ENCODE measurements at regions not wholly inside any gene's neighbourhood (a gene's known extent, or its start where the extent isn't known, plus 50 kb on each side); places are given as distances from the start of the nearest gene placed in this dataset.

DNA sequence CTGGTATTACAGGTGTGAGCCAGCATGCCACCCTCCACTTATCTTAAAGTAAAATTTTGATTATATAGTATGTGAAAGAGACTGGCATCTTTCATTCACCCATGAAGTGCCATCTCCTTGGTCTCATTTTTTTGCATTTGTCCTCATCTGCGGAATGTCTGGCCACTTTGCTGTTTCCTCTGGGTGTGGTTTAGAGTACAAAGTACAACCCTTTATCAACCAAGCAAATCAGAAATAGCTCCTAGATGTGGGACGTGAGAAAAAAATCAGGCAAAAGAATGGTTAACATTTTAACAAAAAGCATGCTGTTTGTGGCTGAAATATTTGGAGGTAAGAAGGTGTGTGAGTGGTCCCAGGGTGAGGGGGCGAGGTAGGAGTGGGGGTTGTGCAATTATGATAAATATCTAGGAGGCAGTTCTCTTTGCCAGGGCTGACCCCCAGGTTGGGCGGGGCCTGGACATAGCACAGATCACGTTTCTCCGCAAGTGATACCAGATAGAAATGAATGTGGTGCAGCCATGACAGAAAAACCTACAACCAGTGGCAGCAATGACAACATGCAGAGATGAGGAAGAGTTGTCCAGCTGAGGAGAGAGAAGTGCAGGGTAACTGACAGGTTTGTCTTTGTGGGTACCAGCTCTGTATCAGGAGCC is 115.8 kb upstream of the SERTAD2 start:
- DNase-seq (ENCODE audit: low read depth): peak; percentile 18

DNA sequence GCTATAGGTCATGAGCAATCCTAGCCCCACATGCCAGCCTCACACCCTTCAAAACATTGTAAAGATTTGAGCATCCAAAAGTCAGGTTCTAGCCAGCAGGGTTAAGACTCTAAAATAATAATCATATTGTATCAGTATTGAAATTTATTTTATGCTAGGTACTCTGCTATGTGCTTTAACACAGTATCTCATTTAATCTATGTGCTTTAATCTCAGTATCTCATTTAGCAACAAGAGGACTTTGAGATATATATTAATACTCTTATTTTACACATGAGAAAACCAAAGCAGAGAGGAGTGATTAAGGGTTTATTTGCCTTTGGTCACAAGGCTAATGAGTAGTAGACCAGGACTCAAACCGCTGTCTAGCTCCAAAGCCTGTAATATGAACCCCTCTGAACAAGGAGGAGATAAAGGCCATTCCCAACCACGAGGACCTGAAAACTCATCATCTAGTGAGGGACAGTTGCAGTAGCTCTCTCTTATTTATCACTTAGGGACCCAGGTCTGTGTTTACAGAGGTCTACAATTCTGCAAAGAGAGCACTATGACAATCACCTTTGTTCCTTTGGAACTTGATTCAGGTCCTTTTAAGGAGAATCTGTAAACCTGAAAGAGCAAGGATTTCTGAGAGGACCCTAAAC is 116.5 kb upstream of the SERTAD2 start:
- peak; percentile 25 for DNase-seq (ENCODE audit: low read depth)

DNA sequence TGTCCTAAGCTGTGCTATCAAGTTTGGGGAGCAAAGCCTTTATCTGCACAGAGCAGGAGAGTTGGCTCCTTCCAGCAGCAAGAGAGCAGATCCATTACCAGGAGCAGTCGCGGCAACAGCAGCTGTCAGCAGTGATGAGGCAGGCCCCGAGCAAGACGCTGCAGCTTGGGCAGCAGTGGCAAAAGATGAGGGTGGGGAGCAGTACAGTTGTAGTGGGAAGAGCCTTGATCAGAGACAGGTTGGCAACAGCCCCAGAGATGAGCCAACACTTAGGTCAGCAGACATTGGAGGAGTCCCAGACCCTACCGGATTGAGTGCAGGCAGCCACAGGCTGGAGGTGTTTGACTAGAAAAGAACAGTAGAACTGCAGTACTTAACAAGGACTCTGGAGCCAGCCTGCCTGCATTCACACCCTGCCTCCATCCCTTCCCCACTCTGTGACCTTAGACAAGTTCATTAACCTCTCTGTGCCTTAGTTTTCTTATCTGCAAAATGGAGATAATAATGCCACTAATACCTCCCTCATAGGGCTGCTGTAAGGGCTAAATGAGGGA is 117.1 kb upstream of the SERTAD2 start:
- peak; percentile 59 for DNase-seq (ENCODE audit: low read depth)

DNA sequence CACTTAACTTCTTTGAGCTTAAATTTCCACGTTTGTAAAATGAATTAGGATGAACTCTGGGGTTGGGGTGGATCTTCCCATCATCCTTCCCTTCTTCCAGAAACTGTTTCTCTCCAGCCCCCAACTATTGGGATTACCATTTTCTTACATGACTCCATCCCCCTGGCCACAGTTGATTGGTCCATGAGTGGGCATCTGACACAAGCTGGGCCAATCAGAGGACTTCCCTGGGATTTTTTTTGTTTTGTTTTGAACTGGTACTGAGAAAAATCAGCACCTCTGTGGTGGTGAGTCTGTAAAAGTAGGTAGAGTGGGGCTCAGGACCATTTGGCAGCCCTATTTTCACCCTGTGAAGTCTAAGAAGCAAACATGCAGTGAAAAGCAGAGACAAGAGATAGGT is 118.0 kb upstream of the SERTAD2 start:
- no peak for DNase-seq (ENCODE audit: low read depth)

DNA sequence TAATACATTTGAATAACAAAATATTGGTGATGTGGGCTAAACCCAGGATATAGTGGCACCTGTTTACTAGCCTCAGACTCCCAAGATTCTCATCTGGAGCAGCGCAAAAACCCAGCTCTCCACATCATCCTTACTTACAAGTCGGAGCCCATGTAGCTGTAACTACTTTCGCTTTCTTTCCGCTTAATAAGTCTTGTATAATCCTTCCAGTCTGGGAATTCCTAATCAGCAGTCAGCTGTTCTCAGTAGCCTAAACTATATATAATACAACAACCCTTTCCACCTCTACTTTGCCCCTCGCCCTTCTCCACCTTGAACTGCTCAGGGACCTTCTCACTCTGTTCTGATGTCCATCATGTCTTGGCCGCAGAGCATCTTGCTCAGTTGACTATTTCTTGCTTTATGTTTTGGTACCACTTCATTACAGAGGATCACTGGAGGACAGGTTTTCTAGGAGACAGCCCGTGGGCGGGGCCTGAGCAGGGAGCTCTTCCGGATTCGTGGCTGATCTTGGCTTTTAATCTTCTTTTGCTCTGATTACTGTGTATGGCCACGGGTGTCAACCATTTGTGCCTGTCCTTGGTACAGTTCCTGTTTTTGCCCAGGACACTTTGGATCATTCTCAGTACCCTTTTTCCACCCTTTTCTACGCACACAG is 119.9 kb upstream of the SERTAD2 start:
- no peak for DNase-seq (ENCODE audit: low read depth)

DNA sequence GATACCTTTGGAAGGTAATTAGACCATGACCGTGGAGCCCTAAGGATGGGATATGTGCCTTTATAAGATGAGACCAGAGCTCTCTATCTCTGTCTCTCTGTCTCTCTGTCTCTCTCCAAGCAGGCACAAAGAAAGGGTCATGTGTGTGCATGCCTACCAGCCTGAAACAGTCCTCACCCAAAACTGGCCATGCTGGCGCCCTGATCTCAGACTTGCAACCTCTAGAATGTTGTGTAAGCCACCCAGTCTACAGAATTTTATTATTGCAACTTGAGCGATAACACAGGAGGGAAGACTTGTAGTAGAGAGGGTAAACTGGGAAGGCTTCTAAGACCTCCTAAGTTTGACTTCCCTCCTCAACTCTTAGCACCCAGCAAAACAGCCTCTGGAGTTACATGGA is 124.1 kb upstream of the SERTAD2 start:
- DNase-seq (ENCODE audit: low read depth): no peak

DNA sequence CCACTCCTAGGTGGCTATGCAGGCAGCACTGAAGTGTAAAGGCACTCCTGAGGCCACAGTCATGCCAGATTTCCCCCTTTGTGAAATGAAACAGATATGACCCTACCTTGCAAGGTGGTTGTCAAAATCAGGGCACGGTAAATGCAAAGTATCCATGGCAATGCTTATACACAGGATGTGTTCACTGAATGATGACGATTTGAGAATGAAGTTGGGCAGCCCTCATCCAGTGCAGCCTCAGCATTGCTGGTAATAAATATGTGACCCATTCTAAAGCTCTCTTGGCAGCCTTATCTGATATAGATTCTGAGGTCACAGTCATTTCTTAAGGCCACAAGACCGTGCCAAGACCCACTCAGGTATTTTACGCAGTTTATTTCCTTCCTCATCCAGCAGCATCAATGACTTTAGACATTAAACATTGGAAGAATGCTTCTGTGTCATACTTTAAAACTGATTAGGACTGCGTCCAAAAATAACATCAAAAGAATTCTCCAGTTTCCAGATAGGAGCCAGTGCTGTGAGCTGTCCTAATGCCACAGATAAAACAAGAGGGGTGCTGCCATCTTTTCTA is 125.5 kb upstream of the SERTAD2 start:
- DNase-seq (ENCODE audit: low read depth): peak; percentile 86

DNA sequence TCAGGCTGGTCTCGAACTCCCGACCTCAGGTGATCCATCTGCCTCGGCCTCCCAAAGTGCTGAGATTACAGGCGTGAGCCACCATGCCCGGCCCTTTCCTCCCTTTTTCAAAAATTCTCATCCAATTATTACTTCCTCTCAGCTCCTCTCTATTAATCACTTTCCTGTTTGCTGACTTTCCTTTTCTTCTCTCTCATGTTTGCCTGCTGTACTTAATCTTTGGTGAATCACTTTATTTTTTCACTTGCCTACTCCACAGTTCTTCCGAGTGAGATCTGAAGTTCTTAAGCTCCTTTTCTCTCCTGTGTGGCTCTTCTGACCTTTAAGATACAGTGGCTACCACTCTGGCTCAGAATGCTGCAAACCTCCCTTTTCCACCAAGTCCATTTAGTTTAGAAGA is 126.3 kb upstream of the SERTAD2 start:
- no peak for DNase-seq (ENCODE audit: low read depth)

DNA sequence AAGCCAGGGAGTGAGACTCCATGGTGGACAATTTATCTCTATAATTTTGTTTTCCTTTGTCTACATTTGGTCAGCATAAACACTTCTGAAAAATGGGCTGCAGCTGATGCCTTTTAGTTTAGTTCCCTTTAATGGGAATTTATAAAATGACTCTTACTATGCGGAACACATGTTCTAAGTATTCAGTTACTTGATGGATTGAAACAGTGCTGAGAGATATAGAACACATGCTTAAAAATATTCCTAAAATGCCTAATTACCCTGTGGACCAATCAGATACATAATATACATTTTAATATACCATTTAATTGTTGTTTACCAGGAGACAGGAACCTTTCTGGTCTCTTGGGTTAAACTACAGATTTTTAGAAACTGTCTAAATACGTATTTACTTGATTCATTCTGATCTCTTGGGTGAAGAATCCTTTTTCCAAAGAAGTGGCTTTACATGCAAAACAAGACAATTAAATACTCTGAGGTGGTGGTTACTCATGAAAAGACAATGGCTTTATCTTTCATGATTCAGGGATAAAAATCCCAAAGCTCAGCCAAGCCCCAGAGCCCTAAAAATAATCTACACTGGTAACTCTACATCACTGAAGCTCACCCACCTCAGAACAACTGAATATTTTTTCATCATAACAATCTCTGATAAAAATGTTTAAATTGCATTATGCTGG is 128.1 kb upstream of the SERTAD2 start:
- peak; percentile 53 for DNase-seq (ENCODE audit: low read depth)

DNA sequence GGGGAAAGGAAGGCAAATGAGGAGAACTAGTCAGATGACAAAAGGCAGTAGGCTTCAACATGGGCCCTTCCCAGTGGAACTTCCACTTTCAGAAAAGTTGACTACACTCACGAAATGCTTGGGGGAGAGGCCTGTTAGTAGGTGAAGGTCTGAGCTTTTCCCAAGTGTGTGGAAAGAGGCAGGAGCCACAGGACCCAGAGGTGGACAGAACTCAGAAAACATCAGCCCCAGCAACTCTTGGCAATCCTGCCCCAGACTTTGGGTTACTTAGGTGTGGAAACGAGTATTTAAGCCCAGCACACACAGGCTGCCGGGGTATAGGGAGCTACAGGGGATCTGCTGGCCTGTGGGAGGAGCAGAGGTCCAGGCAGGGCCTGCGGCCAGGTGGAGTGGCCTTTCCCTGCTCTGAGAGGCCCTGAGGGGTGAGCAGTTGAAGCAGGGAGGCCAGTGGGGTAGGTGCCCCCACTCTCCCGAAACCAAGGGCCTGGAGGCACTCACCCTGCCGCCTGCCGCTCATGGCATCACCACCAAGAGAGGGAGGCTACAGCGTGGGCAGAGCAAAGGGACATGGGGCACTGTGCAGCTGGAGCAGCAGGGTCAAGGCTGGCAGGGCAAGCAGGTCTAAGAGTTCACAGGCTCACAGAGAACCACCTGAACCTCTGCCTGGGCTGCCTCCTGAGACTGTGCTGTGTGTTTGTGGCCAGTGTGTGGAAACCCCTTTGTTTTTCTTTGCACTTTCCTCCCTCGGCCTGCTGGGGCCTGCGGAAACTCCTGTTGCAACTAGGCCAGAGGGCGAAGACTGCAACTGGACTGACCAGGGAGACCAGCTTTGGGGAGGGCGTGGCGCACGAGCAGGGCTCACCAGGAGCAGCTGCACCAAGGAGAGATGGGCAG is 130.7 kb upstream of the SERTAD2 start:
- no peak for DNase-seq (ENCODE audit: low read depth)

DNA sequence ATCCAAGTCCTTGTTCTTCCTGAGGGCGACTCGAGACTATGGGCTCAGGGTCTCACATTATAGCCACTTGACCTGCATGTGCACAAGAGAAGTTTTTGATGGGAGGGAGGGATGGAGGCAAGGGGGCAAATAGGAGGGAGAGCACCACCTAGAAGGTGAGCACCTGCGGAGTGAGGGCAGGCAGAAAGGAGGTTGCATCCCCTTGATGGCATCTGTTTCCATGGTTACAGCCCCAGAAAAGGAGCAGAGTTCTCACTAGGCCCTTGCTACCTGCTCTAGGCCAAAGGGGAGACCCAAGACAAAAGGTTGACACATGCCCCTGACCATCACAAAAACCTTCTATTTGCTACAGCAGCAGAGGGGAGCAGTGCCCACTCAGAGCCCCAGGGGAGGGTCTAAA is 131.5 kb upstream of the SERTAD2 start:
- no peak for DNase-seq (ENCODE audit: low read depth)

DNA sequence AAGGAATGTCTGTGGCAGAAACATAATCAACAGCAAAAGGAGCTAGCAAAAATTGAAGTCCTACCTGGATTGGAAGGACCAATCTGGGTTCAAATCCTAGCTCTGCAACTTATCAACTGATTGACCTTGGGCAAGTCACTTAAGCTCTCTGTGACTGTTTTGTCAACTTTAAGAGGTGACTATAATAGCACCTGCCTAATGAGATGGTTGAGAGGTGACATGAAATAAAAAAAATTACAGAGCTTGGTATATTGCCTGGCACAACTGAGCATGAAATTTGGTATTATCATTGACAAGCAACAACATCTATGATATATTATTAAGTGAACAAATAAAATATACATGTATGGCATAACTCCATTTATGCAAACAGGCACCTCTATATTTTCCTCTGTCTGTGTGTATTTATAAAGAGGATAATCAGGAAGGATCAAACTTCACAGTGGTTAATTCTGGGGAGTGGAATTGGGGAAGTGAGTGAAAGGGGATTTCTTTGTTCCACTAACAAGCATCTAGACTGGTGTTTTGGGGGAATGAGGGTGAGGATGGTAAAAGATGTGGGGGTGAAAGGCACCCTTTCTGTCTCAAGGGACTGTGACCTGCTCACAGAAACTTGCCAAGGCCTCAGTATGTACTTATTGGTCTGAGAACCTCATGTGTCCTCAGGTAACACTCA is 132.8 kb upstream of the SERTAD2 start:
- DNase-seq (ENCODE audit: low read depth): no peak

DNA sequence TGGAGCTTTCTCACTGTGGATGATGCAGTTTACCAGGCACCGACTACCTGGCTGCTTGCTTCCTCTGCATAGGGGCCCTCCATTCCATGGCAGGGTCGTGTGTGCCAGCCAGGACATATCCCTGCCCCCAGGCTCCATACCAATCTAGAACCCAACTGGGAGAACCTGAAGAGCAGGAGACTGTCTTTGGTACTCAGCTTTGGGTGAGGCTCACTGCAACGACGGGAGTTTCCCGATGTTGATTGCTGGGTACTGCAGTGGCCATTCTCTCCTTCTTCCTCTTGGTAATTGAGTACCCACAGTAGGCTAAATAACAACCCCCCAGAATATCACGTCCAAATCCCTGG is 133.3 kb upstream of the SERTAD2 start:
- DNase-seq (ENCODE audit: low read depth): no peak

DNA sequence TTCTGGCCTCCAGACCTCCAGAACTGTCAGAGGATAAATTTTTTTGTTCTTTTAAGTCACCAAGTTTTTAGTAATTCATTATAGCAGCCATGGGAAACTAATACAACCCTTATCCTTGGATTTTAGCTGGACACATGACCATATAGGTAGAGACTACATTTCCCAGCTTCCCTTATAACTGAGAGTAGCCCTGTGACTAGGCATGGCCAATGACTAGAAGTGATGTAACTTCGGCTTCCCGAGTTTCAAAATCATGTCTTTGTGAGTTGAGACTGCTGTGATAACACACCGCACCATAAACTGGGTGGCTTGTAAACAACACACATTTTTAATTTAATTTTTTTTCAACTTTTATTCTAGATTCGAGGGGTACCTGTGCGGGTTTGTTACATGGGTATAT is 134.0 kb upstream of the SERTAD2 start:
- DNase-seq (ENCODE audit: low read depth): no peak

DNA sequence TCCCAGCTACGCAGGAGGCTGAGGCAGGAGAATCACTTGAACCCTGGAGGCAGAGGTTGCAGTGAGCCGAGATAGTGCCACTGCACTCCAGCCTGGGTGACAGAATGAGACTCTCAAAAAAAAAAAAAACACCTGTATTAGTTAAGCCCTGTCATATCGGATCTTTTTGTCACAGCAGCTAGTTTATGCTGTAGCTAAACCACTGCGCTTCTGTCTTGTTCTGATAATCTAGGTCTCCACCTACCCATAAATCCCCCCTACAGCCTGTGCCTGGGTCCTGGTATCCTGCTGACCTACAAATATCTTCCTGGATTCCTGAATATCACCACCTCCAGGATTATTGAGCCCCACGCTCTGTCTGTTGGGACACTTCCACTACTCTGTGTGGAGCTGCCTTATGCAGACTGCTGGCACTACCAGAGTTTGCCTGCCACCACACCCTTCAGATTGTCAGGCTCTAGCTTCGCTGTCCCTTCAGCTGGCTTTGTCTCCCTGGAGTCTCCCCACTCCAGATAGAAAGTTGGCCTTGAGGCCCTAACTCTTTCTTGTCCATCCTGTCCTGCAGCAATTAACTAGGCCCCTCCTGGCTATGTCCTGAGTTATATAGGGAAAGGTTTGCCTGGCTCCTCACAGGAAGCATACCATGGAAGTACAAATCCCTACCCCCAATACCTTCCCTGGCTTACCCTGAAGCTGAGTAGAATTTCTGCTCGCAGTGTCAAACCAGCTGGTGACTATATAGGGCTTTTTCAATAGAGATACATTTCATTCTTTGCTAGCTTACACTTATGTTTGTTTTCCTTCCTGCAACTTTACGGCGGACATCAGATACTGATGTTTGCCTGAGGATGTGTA is 136.0 kb upstream of the SERTAD2 start:
- no peak for DNase-seq (ENCODE audit: low read depth)

DNA sequence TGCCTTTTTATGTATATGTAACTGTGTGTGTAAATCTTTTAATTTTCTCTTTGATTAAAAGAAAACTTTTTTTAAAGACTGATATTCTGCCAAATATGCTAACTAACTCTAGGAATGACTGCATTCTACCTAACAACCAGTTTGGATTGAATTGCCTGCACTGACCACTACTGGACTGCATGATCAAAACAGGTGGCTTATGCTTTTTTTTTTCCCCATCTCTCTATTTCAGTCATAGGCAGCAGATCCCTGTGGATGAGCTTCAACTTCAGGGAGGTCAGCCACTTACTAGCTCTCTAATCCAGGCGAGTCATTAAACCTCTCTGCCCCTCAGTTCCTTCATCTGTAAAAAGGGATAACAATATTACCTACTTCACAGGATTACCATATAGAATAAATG is 138.6 kb upstream of the SERTAD2 start:
- DNase-seq (ENCODE audit: low read depth): peak; percentile 55

DNA sequence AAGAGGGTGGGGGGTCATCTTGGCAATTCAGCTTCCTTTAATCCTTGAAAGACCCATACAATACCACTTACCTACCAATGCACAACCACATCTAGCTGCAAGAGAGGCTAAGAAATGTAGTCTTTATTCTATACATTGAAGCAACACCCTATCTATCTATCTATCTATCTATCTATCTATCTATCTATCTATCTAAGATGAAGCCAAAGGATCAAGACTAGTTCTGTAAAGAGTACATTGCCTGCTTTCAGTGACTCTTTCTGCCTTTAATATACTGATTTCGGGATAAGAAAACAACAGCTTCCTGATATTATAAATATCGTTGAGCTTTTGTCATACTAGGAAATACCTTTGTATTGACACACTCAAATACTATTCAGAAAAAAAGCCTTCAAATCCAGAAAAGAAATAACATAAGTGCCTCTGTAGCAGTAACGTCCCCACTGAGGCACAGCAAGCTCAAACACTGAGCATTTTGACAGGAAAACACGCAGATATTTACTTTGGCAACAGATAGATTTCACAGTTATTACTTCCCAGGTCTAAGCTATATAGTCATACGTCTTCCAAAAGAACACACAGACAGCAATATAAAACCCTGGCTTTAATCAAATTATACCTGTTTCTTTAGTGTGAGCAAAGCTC is 139.4 kb upstream of the SERTAD2 start:
- DNase-seq (ENCODE audit: low read depth): no peak

DNA sequence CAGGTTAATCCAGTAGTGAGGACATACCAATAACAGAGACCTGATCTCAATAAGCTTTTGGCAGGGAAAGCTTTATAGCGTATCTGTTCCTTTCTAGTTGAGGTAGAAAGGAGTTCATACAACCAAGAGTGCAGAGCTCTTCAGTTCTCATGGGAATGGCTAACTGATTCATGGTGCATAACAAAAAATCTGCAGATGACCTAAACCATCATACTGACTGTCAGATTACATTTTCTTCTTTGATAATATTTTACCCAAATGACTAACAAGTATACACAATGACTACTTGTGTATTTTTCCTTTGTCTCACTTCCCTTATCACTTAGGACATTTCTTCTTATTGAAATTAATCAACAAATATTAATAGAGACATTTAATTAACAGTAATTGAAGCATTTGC is 140.0 kb upstream of the SERTAD2 start:
- DNase-seq (ENCODE audit: low read depth): peak; percentile 12

DNA sequence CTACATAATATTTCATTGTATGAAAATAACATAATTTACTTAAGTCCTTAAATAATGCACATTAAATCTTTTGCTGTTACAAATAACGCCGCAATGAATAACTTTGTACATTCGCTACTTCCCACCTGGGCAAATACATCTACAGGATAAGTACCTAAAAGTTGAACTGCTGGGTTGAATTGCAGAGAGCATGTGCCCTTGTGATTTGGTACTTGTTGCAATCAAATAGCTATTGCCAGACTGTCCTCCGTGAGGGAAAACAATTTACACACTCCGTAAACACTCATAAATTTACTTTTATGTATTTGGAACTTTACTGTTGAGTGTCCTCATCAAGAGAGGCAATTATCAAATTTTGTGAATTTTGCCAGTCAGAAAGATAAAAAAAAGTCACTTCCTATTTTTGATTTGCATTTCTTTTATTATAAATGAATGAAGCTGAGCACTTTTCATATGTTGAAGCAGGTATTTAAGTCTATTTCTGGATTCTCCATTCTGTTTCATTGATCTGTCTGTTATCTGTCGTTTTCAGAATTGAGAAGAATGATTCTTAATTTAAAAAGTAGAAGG is 140.8 kb upstream of the SERTAD2 start:
- DNase-seq (ENCODE audit: low read depth): no peak

Data from renal cortical epithelial cell (primary cell).